ENCODE measurements at regions not wholly inside any gene's neighbourhood (a gene's known extent, or its start where the extent isn't known, plus 50 kb on each side); places are given as distances from the start of the nearest gene placed in this dataset.

DNA sequence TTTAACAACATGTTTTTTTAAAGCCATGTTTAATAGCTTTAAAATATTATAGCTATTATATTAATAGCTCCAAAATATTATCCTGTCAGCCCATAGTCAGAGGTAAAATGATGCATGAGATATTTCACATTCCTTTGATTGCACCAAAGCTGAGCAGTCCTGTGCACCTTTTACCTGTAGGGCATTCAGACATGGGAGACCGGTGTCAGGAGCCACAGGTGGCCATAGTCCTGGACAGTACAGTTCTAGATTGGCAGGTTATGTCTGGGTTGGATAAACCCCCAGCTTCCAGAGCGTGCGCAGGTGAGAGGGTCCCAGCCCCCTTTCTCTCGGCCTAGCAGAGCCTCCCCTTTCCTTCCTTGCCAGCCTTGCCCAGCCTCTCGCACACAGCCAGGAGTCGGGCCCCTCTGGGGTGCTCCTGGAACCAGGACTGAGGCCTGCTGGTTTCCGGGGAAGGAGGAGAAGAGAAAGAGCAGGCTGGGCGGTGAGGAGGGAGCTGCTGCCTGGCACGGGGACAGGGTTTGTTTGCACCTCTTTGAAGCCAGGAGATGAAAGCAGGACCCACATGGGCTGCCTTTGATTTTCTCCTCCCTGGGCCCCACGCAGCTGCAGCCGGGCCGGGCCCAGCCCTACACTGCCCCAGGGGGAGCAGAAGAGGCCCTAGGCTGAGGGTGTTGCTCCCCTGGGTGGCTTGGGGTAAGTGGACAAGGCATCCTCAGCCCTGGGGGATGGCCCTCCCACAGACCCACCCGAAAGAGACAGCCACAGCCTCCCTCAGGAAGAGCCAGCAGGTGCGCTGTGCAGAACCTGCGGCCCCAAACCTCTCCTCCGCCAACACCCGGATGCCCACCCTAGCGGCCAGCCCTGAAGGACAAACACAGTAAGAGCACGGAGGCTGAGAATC lies 75.2 kb upstream of the TARDBP start:
- TF ChIP-seq, protein P1, sequence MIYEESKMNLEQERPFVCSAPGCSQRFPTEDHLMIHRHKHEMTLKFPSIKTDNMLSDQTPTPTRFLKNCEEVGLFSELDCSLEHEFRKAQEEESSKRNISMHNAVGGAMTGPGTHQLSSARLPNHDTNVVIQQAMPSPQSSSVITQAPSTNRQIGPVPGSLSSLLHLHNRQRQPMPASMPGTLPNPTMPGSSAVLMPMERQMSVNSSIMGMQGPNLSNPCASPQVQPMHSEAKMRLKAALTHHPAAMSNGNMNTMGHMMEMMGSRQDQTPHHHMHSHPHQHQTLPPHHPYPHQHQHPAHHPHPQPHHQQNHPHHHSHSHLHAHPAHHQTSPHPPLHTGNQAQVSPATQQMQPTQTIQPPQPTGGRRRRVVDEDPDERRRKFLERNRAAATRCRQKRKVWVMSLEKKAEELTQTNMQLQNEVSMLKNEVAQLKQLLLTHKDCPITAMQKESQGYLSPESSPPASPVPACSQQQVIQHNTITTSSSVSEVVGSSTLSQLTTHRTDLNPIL (CRISPR knock-in tag; IDR thresholded peaks at IDR 0.05; ENCODE audit: low read depth) = no peak
- TF ChIP-seq RARB (CRISPR knock-in tag; IDR thresholded peaks at IDR 0.05) = no peak
- no peak for TF ChIP-seq ESRRG (CRISPR knock-in tag; IDR thresholded peaks at IDR 0.05)
- TF ChIP-seq PPARA (CRISPR knock-in tag; IDR thresholded peaks at IDR 0.05; ENCODE audit: borderline replicate concordance) = no peak
- TF ChIP-seq, protein P2, sequence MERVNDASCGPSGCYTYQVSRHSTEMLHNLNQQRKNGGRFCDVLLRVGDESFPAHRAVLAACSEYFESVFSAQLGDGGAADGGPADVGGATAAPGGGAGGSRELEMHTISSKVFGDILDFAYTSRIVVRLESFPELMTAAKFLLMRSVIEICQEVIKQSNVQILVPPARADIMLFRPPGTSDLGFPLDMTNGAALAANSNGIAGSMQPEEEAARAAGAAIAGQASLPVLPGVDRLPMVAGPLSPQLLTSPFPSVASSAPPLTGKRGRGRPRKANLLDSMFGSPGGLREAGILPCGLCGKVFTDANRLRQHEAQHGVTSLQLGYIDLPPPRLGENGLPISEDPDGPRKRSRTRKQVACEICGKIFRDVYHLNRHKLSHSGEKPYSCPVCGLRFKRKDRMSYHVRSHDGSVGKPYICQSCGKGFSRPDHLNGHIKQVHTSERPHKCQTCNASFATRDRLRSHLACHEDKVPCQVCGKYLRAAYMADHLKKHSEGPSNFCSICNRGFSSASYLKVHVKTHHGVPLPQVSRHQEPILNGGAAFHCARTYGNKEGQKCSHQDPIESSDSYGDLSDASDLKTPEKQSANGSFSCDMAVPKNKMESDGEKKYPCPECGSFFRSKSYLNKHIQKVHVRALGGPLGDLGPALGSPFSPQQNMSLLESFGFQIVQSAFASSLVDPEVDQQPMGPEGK (CRISPR knock-in tag; IDR thresholded peaks at IDR 0.05; ENCODE audit: borderline replicate concordance) = no peak
- no peak for TF ChIP-seq ZFP3 (CRISPR knock-in tag; IDR thresholded peaks at IDR 0.05)
- TF ChIP-seq TSHZ2 (CRISPR knock-in tag; IDR thresholded peaks at IDR 0.05) = no peak
- no peak for TF ChIP-seq TCF4 (CRISPR knock-in tag; IDR thresholded peaks at IDR 0.05; ENCODE audit: borderline replicate concordance)
- TF ChIP-seq ZC3H10 (CRISPR knock-in tag; IDR thresholded peaks at IDR 0.05) = no peak
- no peak for TF ChIP-seq ZFP30 (CRISPR knock-in tag; IDR thresholded peaks at IDR 0.05)
